ENCODE measurements at regions not wholly inside any gene's neighbourhood (a gene's known extent, or its start where the extent isn't known, plus 50 kb on each side); places are given as distances from the start of the nearest gene placed in this dataset.
"Not testable (repeated sequence)": the region's sequence is repeated elsewhere in the genome, so short reads cannot be mapped to it uniquely, and the experiment has no call there.

- FAIRE-seq, POLR2A ChIA-PET: not testable (repeated sequence)
Measured at GRCh38 chr1:203411431-203411830, 60.5 kb upstream of the FMOD start.

DNA sequence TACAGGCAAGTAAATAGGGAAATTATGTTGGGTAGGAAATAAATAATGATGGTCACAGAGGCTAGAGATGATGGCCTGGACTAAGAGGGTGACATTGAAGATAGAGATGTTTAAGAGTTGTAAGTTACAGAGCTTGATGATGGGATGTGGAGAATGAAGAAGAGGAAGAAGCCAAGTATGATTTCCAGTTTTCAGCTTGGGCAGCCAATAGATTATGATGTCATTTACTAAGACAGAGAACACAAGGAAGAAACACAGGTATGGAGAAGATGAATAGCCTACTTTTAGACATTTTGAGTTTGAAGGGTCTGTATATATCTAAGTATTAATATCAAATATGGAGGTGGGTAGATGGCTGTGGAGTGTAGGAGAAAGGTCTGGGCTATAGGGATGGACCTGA is 56.0 kb upstream of the PRELP start:
- ChIA-PET POLR2A (no interaction called here), CTCF (no interaction called here)
- TF ChIP-seq POLR2A (IDR thresholded peaks at IDR 0.05; ENCODE audit: low read depth, low read length): no peak
- TF ChIP-seq FOS (IDR thresholded peaks at IDR 0.05; ENCODE audit: borderline replicate concordance, insufficient read depth, low read length): no peak
- no peak for TF ChIP-seq EZH2 (IDR thresholded peaks at IDR 0.05; ENCODE audit: borderline replicate concordance, low read depth, low read length, severe bottlenecking)
- TF ChIP-seq JUN (IDR thresholded peaks at IDR 0.05; ENCODE audit: borderline replicate concordance, insufficient read depth, insufficient read length, low read depth): no peak
- no peak for TF ChIP-seq POLR2AphosphoS5 (IDR thresholded peaks at IDR 0.05; ENCODE audit: insufficient read depth, low read depth, low read length)
- no peak for TF ChIP-seq GATA2 (IDR thresholded peaks at IDR 0.05; ENCODE audit: insufficient read depth, insufficient read length, low read depth, low read length)
- TF ChIP-seq, protein P1, sequence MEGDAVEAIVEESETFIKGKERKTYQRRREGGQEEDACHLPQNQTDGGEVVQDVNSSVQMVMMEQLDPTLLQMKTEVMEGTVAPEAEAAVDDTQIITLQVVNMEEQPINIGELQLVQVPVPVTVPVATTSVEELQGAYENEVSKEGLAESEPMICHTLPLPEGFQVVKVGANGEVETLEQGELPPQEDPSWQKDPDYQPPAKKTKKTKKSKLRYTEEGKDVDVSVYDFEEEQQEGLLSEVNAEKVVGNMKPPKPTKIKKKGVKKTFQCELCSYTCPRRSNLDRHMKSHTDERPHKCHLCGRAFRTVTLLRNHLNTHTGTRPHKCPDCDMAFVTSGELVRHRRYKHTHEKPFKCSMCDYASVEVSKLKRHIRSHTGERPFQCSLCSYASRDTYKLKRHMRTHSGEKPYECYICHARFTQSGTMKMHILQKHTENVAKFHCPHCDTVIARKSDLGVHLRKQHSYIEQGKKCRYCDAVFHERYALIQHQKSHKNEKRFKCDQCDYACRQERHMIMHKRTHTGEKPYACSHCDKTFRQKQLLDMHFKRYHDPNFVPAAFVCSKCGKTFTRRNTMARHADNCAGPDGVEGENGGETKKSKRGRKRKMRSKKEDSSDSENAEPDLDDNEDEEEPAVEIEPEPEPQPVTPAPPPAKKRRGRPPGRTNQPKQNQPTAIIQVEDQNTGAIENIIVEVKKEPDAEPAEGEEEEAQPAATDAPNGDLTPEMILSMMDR (IDR thresholded peaks at IDR 0.05; ENCODE audit: extremely low read depth in 1 of 2, insufficient read depth in 1 of 2, low read depth in 1 of 2, low read length in 2 of 2): no peak
- no peak for TF ChIP-seq MAX (IDR thresholded peaks at IDR 0.05; ENCODE audit: insufficient read depth, insufficient read length)
- intact Hi-C loops (cut with micrococcal nuclease) (no loop called here), dilution Hi-C loops (cut with MboI; ENCODE audit: extremely low pct_ligation_motif_present, low sequenced_read_pairs) (no loop called here)
- Histone ChIP-seq H3K79me2 (ENCODE audit: control insufficient read depth, insufficient read depth, low read length) (no peaks in the 10 kb centered on the region), H3K36me3 (ENCODE audit: control insufficient read depth in 2 of 2, extremely low read depth in 1 of 2, insufficient read depth in 2 of 2, low read length in 2 of 2) (no peaks in the 10 kb centered on the region), H2AFZ (ENCODE audit: low read depth, low read length) (no peak overlapping the region), H3K9me3 (replicated peaks; ENCODE audit: control insufficient read depth, insufficient read depth, low read length) (no peaks in the 10 kb centered on the region), H3K27me3 (ENCODE audit: control insufficient read depth in 2 of 2, insufficient read depth in 2 of 2, low read length in 2 of 2) (peaks cover 11% of the 10 kb centered on the region in 2 experiments), H3K9ac (replicated peaks; ENCODE audit: extremely low read depth, insufficient read depth, low read length) (no peak overlapping the region), H3K4me1 (ENCODE audit: control insufficient read depth, extremely low read depth, insufficient read depth, low read length) (no peaks in the 10 kb centered on the region), H3K4me2 (ENCODE audit: insufficient read depth, low read length) (no peak overlapping the region), H3K27ac (ENCODE audit: insufficient read depth, low read depth, low read length) (no peak overlapping the region), H3K9me1 (replicated peaks; ENCODE audit: control insufficient read depth, extremely low read depth, insufficient read depth, low read length) (no peaks in the 10 kb centered on the region), H4K20me1 (replicated peaks; ENCODE audit: control insufficient read depth, extremely low read depth, insufficient read depth, low read length) (no peaks in the 10 kb centered on the region), H3K4me3 (replicated peaks in 1 of 3; ENCODE audit: insufficient read depth in 1 of 3, low read depth in 1 of 3, low read length in 3 of 3) (no peak overlapping the region)
- no peak for DNase-seq (ENCODE audit: low read depth, low spot score)
- BruUV-seq (replicated peaks): no TSS peak
- no peak for FAIRE-seq

More at GRCh38 chr1:203411431-203411830, 60.5 kb upstream of the FMOD start:
- H3K9me3 ChIP-seq (replicated peaks; ENCODE audit: control insufficient read depth, insufficient read depth, low read length); CTCF ChIA-PET; intact Hi-C loops (cut with micrococcal nuclease); H3K9ac ChIP-seq (replicated peaks; ENCODE audit: extremely low read depth, insufficient read depth, low read length); H3K79me2 ChIP-seq (ENCODE audit: control insufficient read depth, insufficient read depth, low read length); H3K36me3 ChIP-seq (ENCODE audit: control insufficient read depth in 2 of 2, extremely low read depth in 1 of 2, insufficient read depth in 2 of 2, low read length in 2 of 2); H3K4me2 ChIP-seq (ENCODE audit: insufficient read depth, low read length); BruUV-seq (replicated peaks); H3K9me1 ChIP-seq (replicated peaks; ENCODE audit: control insufficient read depth, extremely low read depth, insufficient read depth, low read length); H2AFZ ChIP-seq (ENCODE audit: low read depth, low read length); H4K20me1 ChIP-seq (replicated peaks; ENCODE audit: control insufficient read depth, extremely low read depth, insufficient read depth, low read length); H3K27ac ChIP-seq (ENCODE audit: insufficient read depth, low read depth, low read length); H3K4me3 ChIP-seq (replicated peaks in 1 of 3; ENCODE audit: insufficient read depth in 1 of 3, low read depth in 1 of 3, low read length in 3 of 3); H3K4me1 ChIP-seq (ENCODE audit: control insufficient read depth, extremely low read depth, insufficient read depth, low read length); dilution Hi-C loops (cut with MboI; ENCODE audit: extremely low pct_ligation_motif_present, low sequenced_read_pairs); DNase-seq (ENCODE audit: low read depth, low spot score): not testable (repeated sequence)
- peaks cover 2 to 10% of the 10 kb centered on the region in 2 experiments for H3K27me3 ChIP-seq (ENCODE audit: control insufficient read depth in 2 of 2, insufficient read depth in 2 of 2, low read length in 2 of 2)

All from endothelial cell of umbilical vein (primary cell).